GM23248 (cell line): ENCODE measurements at regions not wholly inside any gene's neighbourhood (a gene's known extent, or its start where the extent isn't known, plus 50 kb on each side); places are given as distances from the start of the nearest gene placed in this dataset.

Source experiments
- EZH2 ChIP-seq: fragments of 200-600 bp; sonication (generic); IDR thresholded peaks from 2 replicates; pipeline ENCODE4 v1.6.1; 2018; ENCODE audit warnings: antibody characterized with exemption, mild to moderate bottlenecking; ENCODE audit not compliant: insufficient read depth, poor library complexity, severe bottlenecking
- EZH2phosphoT487 ChIP-seq: fragments of 200-600 bp; sonication (generic); IDR thresholded peaks from 2 replicates; pipeline ENCODE4 v1.6.1; 2018; ENCODE audit warnings: antibody characterized with exemption, moderate library complexity, mild to moderate bottlenecking, low read depth; ENCODE audit not compliant: insufficient read depth

DNA sequence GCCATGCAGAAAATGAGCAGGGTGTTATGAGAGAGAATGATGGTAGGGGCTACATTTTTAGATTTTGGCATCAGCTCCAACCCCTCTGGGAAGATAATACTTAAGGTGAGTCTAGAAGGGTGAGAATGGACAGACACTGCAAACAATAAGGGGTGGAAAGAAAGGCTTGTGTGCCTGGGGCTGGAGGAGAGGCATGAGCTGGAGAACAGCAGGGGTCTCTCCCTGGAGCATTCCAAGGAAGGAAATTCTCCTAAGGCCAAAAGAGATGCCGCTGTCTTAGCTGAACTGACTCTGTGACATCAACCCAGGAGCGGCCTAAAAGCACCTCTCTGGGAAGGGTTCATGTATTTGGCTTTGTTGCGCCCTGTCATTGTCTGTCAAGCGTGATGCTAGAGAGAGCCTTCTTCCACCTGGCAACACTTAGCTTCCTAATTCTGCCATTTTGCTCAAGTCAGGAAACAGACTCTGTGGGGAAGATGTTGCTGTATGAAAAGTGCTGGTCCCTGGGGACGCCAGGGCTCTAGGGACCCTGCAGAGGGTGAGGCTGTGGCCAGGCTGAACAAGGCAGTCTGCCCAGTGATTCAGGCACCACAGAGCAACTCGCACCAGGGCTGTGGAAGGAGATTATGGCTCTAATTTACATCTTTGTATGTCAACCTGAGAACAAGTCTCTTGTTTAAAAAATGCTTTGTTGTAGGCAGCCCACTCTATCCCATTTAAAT, 225.7 kb downstream of the CBLN1 start:
- TF ChIP-seq EZH2 (no peak), EZH2phosphoT487 (no peak)
